Activated naive CD4-positive, alpha-beta T cell treated with anti-CD3 and anti-CD28 coated beads, Interleukin-2, amount 10 ng/mL, durations not matched to agents 7 days and 5 days (primary cell): ENCODE measurements at regions not wholly inside any gene's neighbourhood (a gene's known extent, or its start where the extent isn't known, plus 50 kb on each side); places are given as distances from the start of the nearest gene placed in this dataset.
"Not testable (repeated sequence)": the region's sequence is repeated elsewhere in the genome, so short reads cannot be mapped to it uniquely, and the experiment has no call there.

Experiments used
- CTCF ChIA-PET: fragments of 350-600 bp; sonication (Branson Sonifier 250); formaldehyde crosslinking; loops from one replicate; lab custom pipeline; 2021; ENCODE audit warnings: antibody characterized with exemption; lab: Charles Lee
- DNase-seq: peaks from one replicate; pipeline ENCODE4 v3.0.0-alpha.2; 2020
- H3K27ac Mint-ChIP-seq: one replicate; pipeline ENCODE4 v1.8.0; 2021; ENCODE audit warnings: mild to moderate bottlenecking, moderate library complexity, mixed read lengths
- H3K27me3 Mint-ChIP-seq: one replicate; pipeline ENCODE4 v1.8.0; 2021; ENCODE audit warnings: mild to moderate bottlenecking, mixed read lengths
- H3K36me3 Mint-ChIP-seq: one replicate; pipeline ENCODE4 v1.8.0; 2021; ENCODE audit warnings: mixed read lengths
- H3K4me1 Mint-ChIP-seq: one replicate; pipeline ENCODE4 v1.8.0; 2021; ENCODE audit warnings: mixed read lengths
- H3K4me3 Mint-ChIP-seq: one replicate; pipeline ENCODE4 v1.8.0; 2021; ENCODE audit warnings: mild to moderate bottlenecking, moderate library complexity, mixed read lengths
- H3K9me3 Mint-ChIP-seq: one replicate; pipeline ENCODE4 v1.8.0; 2021; ENCODE audit warnings: mixed read lengths

- no peak overlapping the region for H3K27ac Mint-ChIP-seq
- no peaks in the 10 kb centered on the region for H3K4me1 Mint-ChIP-seq
- H3K27me3 Mint-ChIP-seq, result peaks cover 4% of the 10 kb centered on the region
- no peak overlapping the region for H3K4me3 Mint-ChIP-seq
- no peaks in the 10 kb centered on the region for H3K36me3 Mint-ChIP-seq
- peaks cover 2% of the 10 kb centered on the region for H3K9me3 Mint-ChIP-seq
- no peak for DNase-seq
- CTCF ChIA-PET, result no interaction called here
Observed at GRCh38 chr12:25615119-25615518, 62.0 kb upstream of the LMNTD1 start.

- H3K27ac Mint-ChIP-seq, result no peak overlapping the region
- CTCF ChIA-PET, result no interaction called here
Observed at GRCh38 chr12:25616286-25616685, 63.2 kb upstream of the LMNTD1 start.

GRCh38 chr12:25617991-25618390 lies 64.9 kb upstream of the LMNTD1 start:
- DNase-seq, result no peak
- Mint-ChIP-seq H3K27me3 (peaks cover 4% of the 10 kb centered on the region), H3K4me3 (no peak overlapping the region), H3K4me1 (no peaks in the 10 kb centered on the region), H3K27ac (no peak overlapping the region), H3K9me3 (no peaks in the 10 kb centered on the region), H3K36me3 (no peaks in the 10 kb centered on the region)
- CTCF ChIA-PET, result no interaction called here

More at GRCh38 chr12:25616286-25616685, 63.2 kb upstream of the LMNTD1 start:
- Mint-ChIP-seq H3K4me3 (no peak overlapping the region), H3K4me1 (no peaks in the 10 kb centered on the region), H3K36me3 (no peaks in the 10 kb centered on the region), H3K27me3 (peaks cover 4% of the 10 kb centered on the region), H3K9me3 (no peaks in the 10 kb centered on the region)
- DNase-seq, result no peak

DNA sequence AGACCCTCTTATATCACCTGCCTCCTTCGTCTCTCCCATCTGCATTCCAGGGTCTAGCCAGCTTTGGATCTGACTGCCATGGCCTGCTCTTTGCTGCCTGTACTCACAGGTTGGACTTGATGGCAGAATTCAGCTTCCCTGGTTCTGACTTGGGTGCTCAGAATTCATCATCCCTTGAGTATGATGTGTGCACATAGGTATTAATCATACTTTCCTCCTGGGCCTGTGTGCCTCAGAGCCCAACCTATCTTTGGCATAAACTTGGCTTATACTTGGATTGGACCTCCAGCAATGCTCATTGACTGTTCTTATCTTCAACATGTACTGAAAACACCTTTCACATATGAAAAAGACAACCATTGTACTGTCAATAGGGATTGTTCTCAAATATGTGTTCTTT lies 70.7 kb upstream of the LMNTD1 start:
- H3K4me3 Mint-ChIP-seq, result no peak overlapping the region
- H3K4me1 Mint-ChIP-seq, result no peaks in the 10 kb centered on the region
- no peaks in the 10 kb centered on the region for H3K36me3 Mint-ChIP-seq
- no peak for DNase-seq
- H3K27ac Mint-ChIP-seq, result no peak overlapping the region
- CTCF ChIA-PET, result no interaction called here
- peaks cover 4% of the 10 kb centered on the region for H3K9me3 Mint-ChIP-seq
- no peaks in the 10 kb centered on the region for H3K27me3 Mint-ChIP-seq

- Mint-ChIP-seq H3K9me3 (peaks cover 4% of the 10 kb centered on the region), H3K4me3 (no peak overlapping the region), H3K4me1 (no peaks in the 10 kb centered on the region), H3K36me3 (no peaks in the 10 kb centered on the region), H3K27ac (no peak overlapping the region), H3K27me3 (no peaks in the 10 kb centered on the region)
- DNase-seq, result no peak
- CTCF ChIA-PET, result no interaction called here
Observed at GRCh38 chr12:25625146-25625545, 72.1 kb upstream of the LMNTD1 start.

DNA sequence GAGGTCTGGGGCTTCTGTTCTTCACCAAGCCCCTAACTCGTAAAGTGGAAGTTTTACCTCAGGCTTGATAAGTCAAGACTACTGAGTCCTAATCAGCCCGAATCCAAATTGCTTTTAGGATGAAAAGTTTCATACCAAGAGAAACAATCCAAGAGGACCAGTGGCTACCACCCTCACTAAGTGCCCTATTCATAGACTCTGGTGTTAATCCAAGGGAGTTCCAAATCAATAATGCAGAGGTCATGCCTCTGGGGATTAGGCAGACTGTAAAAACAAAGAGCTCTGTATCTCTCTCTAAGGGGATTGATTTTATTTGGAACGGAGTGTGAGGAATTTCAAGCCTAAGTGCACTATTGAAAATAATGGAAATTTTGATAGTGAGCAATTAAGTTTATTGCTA lies 76.3 kb upstream of the LMNTD1 start:
- peaks cover 14% of the 10 kb centered on the region for H3K4me1 Mint-ChIP-seq
- CTCF ChIA-PET, result no interaction called here
- H3K4me3 Mint-ChIP-seq, result no peak overlapping the region
- no peak for DNase-seq
- H3K36me3 Mint-ChIP-seq, result peaks cover 3% of the 10 kb centered on the region
- H3K9me3 Mint-ChIP-seq, result peaks cover 13% of the 10 kb centered on the region
- no peak overlapping the region for H3K27ac Mint-ChIP-seq
- H3K27me3 Mint-ChIP-seq, result no peaks in the 10 kb centered on the region

DNA sequence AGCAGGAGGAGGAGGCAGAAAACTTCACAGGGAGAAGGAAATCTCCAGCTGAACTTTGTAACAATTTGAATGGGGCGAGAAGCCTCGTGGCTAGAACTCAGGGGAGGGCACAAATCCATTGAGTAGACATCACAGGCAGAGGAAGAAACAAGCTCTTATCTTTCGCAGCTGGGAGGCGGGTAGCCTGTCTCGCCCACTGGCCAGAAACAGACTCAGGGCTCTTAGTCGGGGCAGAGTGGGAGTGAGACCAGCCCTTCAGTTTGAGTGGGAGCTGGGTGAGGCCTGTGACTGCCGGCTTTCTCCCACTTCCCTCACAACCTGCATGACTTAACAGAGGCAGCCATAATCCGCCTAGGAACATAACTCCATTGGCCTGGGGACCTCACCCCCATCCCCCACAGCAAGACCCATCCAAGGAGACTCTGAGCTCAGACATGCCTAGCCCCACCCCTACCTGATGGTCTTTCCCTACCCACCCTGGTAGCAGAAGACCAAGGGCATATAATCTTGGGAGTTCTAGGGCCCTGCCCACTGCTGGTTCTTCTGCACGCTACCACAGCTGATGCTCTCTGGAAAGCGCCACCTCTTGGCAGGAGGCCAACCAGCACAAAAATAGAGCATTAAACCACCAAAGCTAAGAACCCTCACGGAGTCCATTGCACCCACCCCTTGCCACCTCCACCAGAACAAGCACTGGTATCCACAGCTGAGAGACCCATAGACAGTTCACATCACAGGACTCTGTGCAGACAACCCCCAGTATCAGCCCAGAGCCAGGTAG lies 77.8 kb upstream of the LMNTD1 start:
- H3K36me3 Mint-ChIP-seq, CTCF ChIA-PET, DNase-seq, H3K4me3 Mint-ChIP-seq, H3K27ac Mint-ChIP-seq, H3K27me3 Mint-ChIP-seq: not testable (repeated sequence)
- peaks cover 14% of the 10 kb centered on the region for H3K4me1 Mint-ChIP-seq
- peaks cover 11% of the 10 kb centered on the region for H3K9me3 Mint-ChIP-seq

- H3K27ac Mint-ChIP-seq, CTCF ChIA-PET, H3K4me3 Mint-ChIP-seq, DNase-seq, H3K27me3 Mint-ChIP-seq, H3K36me3 Mint-ChIP-seq: not testable (repeated sequence)
- H3K4me1 Mint-ChIP-seq, result peaks cover 14% of the 10 kb centered on the region
- peaks cover 11% of the 10 kb centered on the region for H3K9me3 Mint-ChIP-seq
Observed at GRCh38 chr12:25633149-25633548, 80.1 kb upstream of the LMNTD1 start.

DNA sequence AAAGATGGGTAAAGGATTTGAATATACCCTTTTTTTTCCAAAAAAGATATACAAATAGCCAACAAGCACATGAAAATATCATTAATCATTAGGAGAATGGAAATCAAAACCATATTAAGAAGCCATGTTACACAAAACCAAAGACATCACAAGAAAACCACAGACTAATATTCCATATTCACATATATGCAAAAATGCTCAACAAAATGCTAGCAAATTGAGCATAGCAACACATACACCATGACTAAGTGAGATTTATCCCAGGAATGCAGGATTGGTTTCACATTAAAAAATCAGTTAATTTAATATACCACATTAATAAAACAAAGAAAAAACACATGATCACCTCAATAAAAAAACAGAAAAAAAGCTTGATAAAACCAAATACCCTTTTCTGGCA lies 84.7 kb upstream of the LMNTD1 start:
- no peak overlapping the region for H3K27ac Mint-ChIP-seq
- no peak for DNase-seq
- no peaks in the 10 kb centered on the region for H3K27me3 Mint-ChIP-seq
- peaks cover 5% of the 10 kb centered on the region for H3K9me3 Mint-ChIP-seq
- peaks cover 3% of the 10 kb centered on the region for H3K36me3 Mint-ChIP-seq
- CTCF ChIA-PET, result no interaction called here
- H3K4me1 Mint-ChIP-seq, result peaks cover 14% of the 10 kb centered on the region
- no peak overlapping the region for H3K4me3 Mint-ChIP-seq

DNA sequence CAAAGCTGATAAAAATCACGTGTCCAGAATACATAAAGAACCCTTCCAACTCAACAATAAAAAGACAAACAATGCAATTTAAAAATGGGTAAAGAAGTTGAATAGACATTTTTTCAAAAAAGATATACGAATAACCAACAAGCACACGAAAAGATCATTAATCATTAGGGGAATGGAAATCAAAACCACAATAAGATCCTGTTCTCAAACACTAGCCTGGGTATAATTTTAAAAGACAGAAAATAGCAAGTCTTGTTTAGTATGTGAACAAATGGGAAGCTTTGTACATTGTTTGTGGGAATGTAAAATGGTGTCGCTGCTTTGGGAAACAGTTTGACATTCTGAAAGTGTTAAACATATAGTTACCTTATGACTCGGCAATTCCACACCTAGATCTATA lies 86.3 kb upstream of the LMNTD1 start:
- Mint-ChIP-seq H3K9me3 (no peaks in the 10 kb centered on the region), H3K27ac (no peak overlapping the region), H3K36me3 (no peaks in the 10 kb centered on the region), H3K4me1 (no peaks in the 10 kb centered on the region), H3K27me3 (no peaks in the 10 kb centered on the region), H3K4me3 (no peak overlapping the region)
- DNase-seq, result no peak
- CTCF ChIA-PET, result no interaction called here

- CTCF ChIA-PET, result no interaction called here
- no peaks in the 10 kb centered on the region for H3K4me1 Mint-ChIP-seq
- no peak overlapping the region for H3K4me3 Mint-ChIP-seq
- H3K9me3 Mint-ChIP-seq, result no peaks in the 10 kb centered on the region
- no peak for DNase-seq
- H3K27ac Mint-ChIP-seq, result no peak overlapping the region
- H3K27me3 Mint-ChIP-seq, result no peaks in the 10 kb centered on the region
- no peaks in the 10 kb centered on the region for H3K36me3 Mint-ChIP-seq
Observed at GRCh38 chr12:25644979-25645378, 91.9 kb upstream of the LMNTD1 start.

DNA sequence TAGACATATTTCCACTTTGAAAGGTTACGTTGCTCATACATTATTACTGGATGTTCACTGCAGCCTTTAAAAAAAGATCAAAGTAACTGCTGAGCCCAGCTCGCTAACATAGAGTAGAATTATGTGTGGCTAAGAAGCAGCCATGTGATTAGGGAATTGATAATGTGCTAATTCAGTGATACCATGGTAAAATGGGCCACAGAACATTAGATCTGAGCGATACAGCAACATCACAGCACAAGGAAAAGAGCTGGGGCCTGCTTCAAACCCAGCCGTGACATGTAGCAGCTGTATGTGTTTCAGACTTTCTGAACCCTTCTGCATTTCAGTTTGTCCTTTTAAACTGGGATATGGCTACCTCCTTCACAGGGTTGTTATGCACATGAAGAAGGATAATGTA lies 92.3 kb upstream of the LMNTD1 start:
- CTCF ChIA-PET, result no interaction called here

GRCh38 chr12:25651931-25652330 lies 98.8 kb upstream of the LMNTD1 start:
- no peak overlapping the region for H3K4me3 Mint-ChIP-seq
- H3K9me3 Mint-ChIP-seq, result no peaks in the 10 kb centered on the region
- no peak overlapping the region for H3K27ac Mint-ChIP-seq
- H3K27me3 Mint-ChIP-seq, result no peaks in the 10 kb centered on the region
- CTCF ChIA-PET, result no interaction called here
- no peak for DNase-seq
- no peaks in the 10 kb centered on the region for H3K36me3 Mint-ChIP-seq
- H3K4me1 Mint-ChIP-seq, result peaks cover 7% of the 10 kb centered on the region

More for the DNA sequence above, 92.3 kb upstream of the LMNTD1 start:
- Mint-ChIP-seq H3K4me1 (no peaks in the 10 kb centered on the region), H3K36me3 (no peaks in the 10 kb centered on the region), H3K9me3 (no peaks in the 10 kb centered on the region), H3K4me3 (no peak overlapping the region), H3K27ac (no peak overlapping the region), H3K27me3 (no peaks in the 10 kb centered on the region)
- no peak for DNase-seq

- H3K27me3 Mint-ChIP-seq, result no peaks in the 10 kb centered on the region
Observed at GRCh38 chr12:25652371-25652770, 99.3 kb upstream of the LMNTD1 start.

GRCh38 chr12:25653487-25654175 lies 100.5 kb upstream of the LMNTD1 start:
- CTCF ChIA-PET, result interaction anchor here (0.7 kb wide), 1 partner anchor 12 kb away, joined by 3 read pairs; no protein-coding TSS in a partner anchor

More at GRCh38 chr12:25652371-25652770, 99.3 kb upstream of the LMNTD1 start:
- no peaks in the 10 kb centered on the region for H3K36me3 Mint-ChIP-seq
- no peak overlapping the region for H3K27ac Mint-ChIP-seq
- no peak for DNase-seq
- CTCF ChIA-PET, result no interaction called here
- H3K9me3 Mint-ChIP-seq, result no peaks in the 10 kb centered on the region
- no peak overlapping the region for H3K4me3 Mint-ChIP-seq
- H3K4me1 Mint-ChIP-seq, result peaks cover 7% of the 10 kb centered on the region

More at GRCh38 chr12:25653487-25654175, 100.5 kb upstream of the LMNTD1 start:
- Mint-ChIP-seq H3K27ac (no peak overlapping the region), H3K27me3 (no peaks in the 10 kb centered on the region), H3K4me1 (peaks cover 7% of the 10 kb centered on the region), H3K4me3 (no peak overlapping the region), H3K36me3 (no peaks in the 10 kb centered on the region), H3K9me3 (no peaks in the 10 kb centered on the region)
- DNase-seq, result no peak
